IMR-90 (cell line): ENCODE measurements at regions not wholly inside any gene's neighbourhood (a gene's known extent, or its start where the extent isn't known, plus 50 kb on each side); places are given as distances from the start of the nearest gene placed in this dataset.

Experiments used
- ATAC-seq: fragments of 200-7000 bp; cut with Tn5 transposase; 2 replicates; pipeline ENCODE4 v1.9.1; 2020; ENCODE audit warnings: low read depth, mild to moderate bottlenecking, moderate library complexity
- BruUV-seq: library from RNA; stranded (reverse); fragments of 400-500 nt; replicated peaks from 2 replicates; lab custom pipeline; 2021; lab: Mats Ljungman, UMichigan
- CTCF ChIA-PET: fragments of 300-600 bp; formaldehyde crosslinking; extraction: SDS; loops from one replicate; lab custom pipeline; 2021; ENCODE audit warnings: antibody characterized with exemption; lab: Yijun Ruan, JAX
- POLR2A ChIA-PET: fragments of 300-600 bp; sonication (Branson Sonifier 250); formaldehyde crosslinking; loops from one replicate; lab custom pipeline; 2022; ENCODE audit warnings: antibody characterized with exemption; ENCODE audit not compliant: unreplicated experiment; lab: Charles Lee
- DNase-seq: peaks from one replicate; pipeline ENCODE4 v3.0.0; 2013
- H2AFZ ChIP-seq: replicated peaks from 2 replicates; pipeline ENCODE3; 2013; ENCODE audit warnings: low read length, mild to moderate bottlenecking; ENCODE audit not compliant: poor library complexity
- H2AK5ac ChIP-seq: 2 replicates; pipeline ENCODE4 v1.6.1; 2013; ENCODE audit warnings: low read depth, low read length, inconsistent platforms
- H2AK9ac ChIP-seq: replicated peaks from 2 replicates; pipeline ENCODE3; 2013; ENCODE audit warnings: mild to moderate bottlenecking, low read depth, low read length, moderate library complexity; ENCODE audit not compliant: poor library complexity
- H2BK120ac ChIP-seq: 2 replicates; pipeline ENCODE4 v1.6.1; 2013; ENCODE audit warnings: low read depth, low read length, inconsistent platforms
- H2BK15ac ChIP-seq: 3 replicates; pipeline ENCODE4 v1.6.1; 2013; ENCODE audit warnings: low read depth, low read length, inconsistent platforms
- H2BK20ac ChIP-seq: 2 replicates; pipeline ENCODE4 v1.6.1; 2013; ENCODE audit warnings: low read depth, mild to moderate bottlenecking, inconsistent platforms, low read length, moderate library complexity
- H2BK5ac ChIP-seq: 2 replicates; pipeline ENCODE4 v1.6.1; 2013; ENCODE audit warnings: mild to moderate bottlenecking, low read depth, low read length, inconsistent platforms; ENCODE audit not compliant: poor library complexity, severe bottlenecking
- H3K14ac ChIP-seq: replicated peaks from 2 replicates; pipeline ENCODE4 v1.6.1; 2013; ENCODE audit warnings: low read depth, low read length, inconsistent platforms
- H3K18ac ChIP-seq: 2 replicates; pipeline ENCODE4 v1.6.1; 2013; ENCODE audit warnings: low read depth, low read length, control low read depth
- H3K23ac ChIP-seq: 2 replicates; pipeline ENCODE4 v1.6.1; 2013; ENCODE audit warnings: low read depth, low read length, inconsistent platforms
- H3K27ac ChIP-seq: 2 replicates; pipeline ENCODE4 v1.5.1; 2013; ENCODE audit warnings: mild to moderate bottlenecking, control low read depth, low read length; ENCODE audit not compliant: insufficient read depth
- H3K27me3 ChIP-seq: 2 replicates; pipeline ENCODE4 v1.6.1; 2013; ENCODE audit warnings: low read length; ENCODE audit not compliant: control insufficient read depth, insufficient read depth
- H3K36me3 ChIP-seq: 2 replicates; pipeline ENCODE4 v1.6.1; 2013; ENCODE audit warnings: low read length, mixed read lengths; ENCODE audit not compliant: control insufficient read depth, insufficient read depth
- H3K4ac ChIP-seq: 2 replicates; pipeline ENCODE4 v1.6.1; 2013; ENCODE audit warnings: low read depth, low read length, inconsistent platforms
- H3K4me1 ChIP-seq: 2 replicates; pipeline ENCODE4 v1.6.1; 2013; ENCODE audit warnings: low read length, mixed read lengths; ENCODE audit not compliant: control insufficient read depth, insufficient read depth
- H3K4me2 ChIP-seq: 2 replicates; pipeline ENCODE4 v1.6.1; 2013; ENCODE audit warnings: low read depth, mild to moderate bottlenecking, control low read depth, low read length, moderate library complexity
- H3K4me3 ChIP-seq: 2 replicates; pipeline ENCODE4 v1.5.1; 2013; ENCODE audit warnings: low read depth, mild to moderate bottlenecking, control low read depth, low read length, moderate library complexity; ENCODE audit not compliant: insufficient read depth
- H3K56ac ChIP-seq: 2 replicates; pipeline ENCODE4 v1.6.1; 2013; ENCODE audit warnings: low read length, inconsistent platforms; ENCODE audit not compliant: insufficient read depth; ENCODE audit errors: extremely low read depth
- H3K79me1 ChIP-seq, 2 experiments: 2 replicates each; pipeline ENCODE4 v1.6.1; 2013; ENCODE audit warnings: low read length in 2 of 2, inconsistent platforms in 1 of 2, low read depth in 1 of 2
- H3K9ac ChIP-seq: 2 replicates; pipeline ENCODE4 v1.6.1; 2013; ENCODE audit warnings: low read depth, low read length, control low read depth
- H3K9me1 ChIP-seq: 2 replicates; pipeline ENCODE4 v1.6.1; 2013; ENCODE audit warnings: low read length, inconsistent platforms; ENCODE audit not compliant: insufficient read depth
- H3K9me3 ChIP-seq: 2 replicates; pipeline ENCODE4 v1.6.1; 2013; ENCODE audit warnings: low read length; ENCODE audit not compliant: control insufficient read depth, insufficient read depth
- H4K20me1 ChIP-seq: 2 replicates; pipeline ENCODE4 v1.6.1; 2013; ENCODE audit warnings: low read length, inconsistent platforms; ENCODE audit not compliant: insufficient read depth
- H4K5ac ChIP-seq: 2 replicates; pipeline ENCODE4 v1.6.1; 2013; ENCODE audit warnings: mild to moderate bottlenecking, low read depth, low read length, control low read depth
- H4K8ac ChIP-seq, 2 experiments: 2 replicates each; pipeline ENCODE4 v1.6.1; 2013; ENCODE audit warnings: low read depth in 2 of 2, low read length in 2 of 2, control low read depth in 1 of 2, inconsistent platforms in 1 of 2
- H4K91ac ChIP-seq: 2 replicates; pipeline ENCODE4 v1.6.1; 2013; ENCODE audit warnings: low read depth, low read length, inconsistent platforms; ENCODE audit not compliant: insufficient read depth
- BHLHE40 ChIP-seq: fragments of 150-350 bp; IDR thresholded peaks from 2 replicates; pipeline ENCODE4 v1.6.1; 2016; ENCODE audit warnings: mild to moderate bottlenecking, low read depth, low read length
- CEBPB ChIP-seq: IDR thresholded peaks from 2 replicates; pipeline ENCODE4 v1.6.1; 2012; ENCODE audit warnings: low read depth, low read length, improper control_type of control experiment
- CHD1 ChIP-seq: IDR thresholded peaks from 2 replicates; pipeline ENCODE4 v1.6.1; 2012; ENCODE audit warnings: low read depth, low read length, improper control_type of control experiment
- FOS ChIP-seq: fragments of 150-350 bp; IDR thresholded peaks from 2 replicates; pipeline ENCODE4 v1.6.1; 2016; ENCODE audit warnings: low read depth, low read length
- MAFK ChIP-seq: IDR thresholded peaks from 2 replicates; pipeline ENCODE4 v1.6.1; 2012; ENCODE audit warnings: low read depth, low read length, improper control_type of control experiment
- MAZ ChIP-seq: IDR thresholded peaks from 2 replicates; pipeline ENCODE4 v1.6.1; 2012; ENCODE audit warnings: low read depth, mild to moderate bottlenecking, low read length, improper control_type of control experiment, moderate library complexity, borderline replicate concordance
- MXI1 ChIP-seq: IDR thresholded peaks from 2 replicates; pipeline ENCODE4 v1.6.1; 2012; ENCODE audit warnings: low read depth, mild to moderate bottlenecking, low read length, moderate library complexity, borderline replicate concordance
- NFE2L2 ChIP-seq: fragments of 150-350 bp; IDR thresholded peaks from 2 replicates; pipeline ENCODE4 v1.6.1; 2016; ENCODE audit warnings: low read depth, mild to moderate bottlenecking, low read length
- POLR2A ChIP-seq: IDR thresholded peaks from 2 replicates; pipeline ENCODE4 v1.6.1; 2012; ENCODE audit warnings: mild to moderate bottlenecking, low read depth, low read length
- RAD21 ChIP-seq: IDR thresholded peaks from 2 replicates; pipeline ENCODE4 v1.6.1; 2012; ENCODE audit warnings: low read length, improper control_type of control experiment
- RCOR1 ChIP-seq: IDR thresholded peaks from 2 replicates; pipeline ENCODE4 v1.6.1; 2012; ENCODE audit warnings: mild to moderate bottlenecking, low read length, improper control_type of control experiment; ENCODE audit not compliant: insufficient replicate concordance
- RFX5 ChIP-seq: IDR thresholded peaks from 2 replicates; pipeline ENCODE4 v1.8.0; 2012; ENCODE audit warnings: low read depth, mild to moderate bottlenecking, low read length, moderate library complexity
- SMC3 ChIP-seq: fragments of 150-350 bp; IDR thresholded peaks from 2 replicates; pipeline ENCODE4 v1.6.1; 2016; ENCODE audit warnings: low read depth, mild to moderate bottlenecking, antibody characterized with exemption, low read length, moderate library complexity
- WGBS, 2 experiments: methylation state at CpG; one replicate each; pipeline versions ENCODE4 v1.1.5 to v1.1.7; 2013; ENCODE audit warnings: missing lambda C conversion rate in 2 of 2; ENCODE audit not compliant: insufficient read length in 1 of 2; ENCODE audit errors: extremely low coverage in 2 of 2; 5-methylcytosine and 5-hydroxymethylcytosine counted together
- dilution Hi-C: fragments of 300-500 bp; cut with HindIII; formaldehyde crosslinking; loops from one replicate; pipeline ENCODE4 v1.14.3; 2018; ENCODE audit warnings: low sequenced_read_pairs; ENCODE audit not compliant: unreplicated experiment
- in situ Hi-C: fragments of 300-500 bp; cut with MboI; formaldehyde crosslinking; loops from 3 replicates; pipeline ENCODE4 v1.14.3; 2019; ENCODE audit warnings: low sequenced_read_pairs, inconsistent platforms, mixed read lengths
- intact Hi-C: fragments of 100-400 bp; cut with micrococcal nuclease; formaldehyde crosslinking; loops from 2 replicates; pipeline ENCODE4 v1.10.0; 2022
- TF ChIP-seq, protein P1 (sequence below): fragments of 150-350 bp; IDR thresholded peaks from 2 replicates; pipeline ENCODE4 v1.6.1; 2017; ENCODE audit warnings: mild to moderate bottlenecking, antibody characterized with exemption, low read length, low read depth
- TF ChIP-seq, protein P2 (sequence below): conservative IDR thresholded peaks from 2 replicates; pipeline ENCODE4 v1.5.1; 2012; ENCODE audit warnings: mild to moderate bottlenecking, low read depth, low read length, improper control_type of control experiment
- TF ChIP-seq, protein P3 (sequence below): fragments of 150-350 bp; IDR thresholded peaks from 2 replicates; pipeline ENCODE4 v1.6.1; 2016; ENCODE audit warnings: low read depth, mild to moderate bottlenecking, low read length, moderate library complexity, borderline replicate concordance

DNA sequence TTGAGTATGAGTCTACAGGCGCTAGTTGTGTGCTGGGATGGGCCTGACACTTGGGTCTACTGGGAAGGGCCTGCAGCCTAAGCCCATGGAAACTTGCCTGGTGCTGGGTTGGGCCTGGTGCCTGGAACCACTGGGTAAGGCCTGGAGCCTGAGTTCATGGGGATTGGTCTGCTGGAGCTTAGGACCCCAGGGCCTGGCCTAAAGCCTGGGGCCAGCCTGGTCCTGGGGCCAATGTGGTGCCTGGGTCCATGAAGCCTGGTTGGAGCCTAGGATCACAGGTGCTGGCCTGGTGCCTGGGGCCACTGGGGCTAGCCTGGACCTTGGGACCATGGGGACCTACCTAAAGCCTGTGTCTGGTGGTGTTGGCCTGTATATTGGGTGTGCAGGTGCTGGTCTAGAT, 270.3 kb upstream of the GRIA3 start:
- POLR2A ChIA-PET = no interaction called here
- Histone ChIP-seq H3K27me3 (no peaks in the 10 kb centered on the region), H2BK5ac (no peak overlapping the region), H2BK20ac (no peak overlapping the region), H2AK5ac (no peak overlapping the region), H3K4me1 (no peaks in the 10 kb centered on the region), H3K14ac (no peak overlapping the region), H3K36me3 (no peaks in the 10 kb centered on the region), H3K27ac (no peak overlapping the region), H3K4me2 (no peak overlapping the region), H4K5ac (no peak overlapping the region), H2BK120ac (no peak overlapping the region), H2BK15ac (no peak overlapping the region), H3K4ac (no peak overlapping the region), H4K91ac (no peak overlapping the region), H3K9me1 (no peaks in the 10 kb centered on the region), H3K9ac (no peak overlapping the region), H4K20me1 (no peaks in the 10 kb centered on the region), H3K9me3 (peaks cover 7% of the 10 kb centered on the region; the same call in 1 of the 2 replicates), H3K23ac (no peak overlapping the region), H3K18ac (no peak overlapping the region), H3K4me3 (no peak overlapping the region), H4K8ac (no peak overlapping the region), H2AFZ (no peak overlapping the region), H2AK9ac (no peak overlapping the region), H3K79me1 (no peaks in the 10 kb centered on the region), H3K56ac (no peak overlapping the region)
- no CpG with 5 or more reads among the region's 1 CpG for WGBS, 2 experiments
- no TSS peak for BruUV-seq
- intact Hi-C loops (no loop called here), in situ Hi-C loops (no loop called here), dilution Hi-C loops (no loop called here)
- TF ChIP-seq, protein P1, sequence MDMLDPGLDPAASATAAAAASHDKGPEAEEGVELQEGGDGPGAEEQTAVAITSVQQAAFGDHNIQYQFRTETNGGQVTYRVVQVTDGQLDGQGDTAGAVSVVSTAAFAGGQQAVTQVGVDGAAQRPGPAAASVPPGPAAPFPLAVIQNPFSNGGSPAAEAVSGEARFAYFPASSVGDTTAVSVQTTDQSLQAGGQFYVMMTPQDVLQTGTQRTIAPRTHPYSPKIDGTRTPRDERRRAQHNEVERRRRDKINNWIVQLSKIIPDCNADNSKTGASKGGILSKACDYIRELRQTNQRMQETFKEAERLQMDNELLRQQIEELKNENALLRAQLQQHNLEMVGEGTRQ = no peak
- TF ChIP-seq, protein P2, sequence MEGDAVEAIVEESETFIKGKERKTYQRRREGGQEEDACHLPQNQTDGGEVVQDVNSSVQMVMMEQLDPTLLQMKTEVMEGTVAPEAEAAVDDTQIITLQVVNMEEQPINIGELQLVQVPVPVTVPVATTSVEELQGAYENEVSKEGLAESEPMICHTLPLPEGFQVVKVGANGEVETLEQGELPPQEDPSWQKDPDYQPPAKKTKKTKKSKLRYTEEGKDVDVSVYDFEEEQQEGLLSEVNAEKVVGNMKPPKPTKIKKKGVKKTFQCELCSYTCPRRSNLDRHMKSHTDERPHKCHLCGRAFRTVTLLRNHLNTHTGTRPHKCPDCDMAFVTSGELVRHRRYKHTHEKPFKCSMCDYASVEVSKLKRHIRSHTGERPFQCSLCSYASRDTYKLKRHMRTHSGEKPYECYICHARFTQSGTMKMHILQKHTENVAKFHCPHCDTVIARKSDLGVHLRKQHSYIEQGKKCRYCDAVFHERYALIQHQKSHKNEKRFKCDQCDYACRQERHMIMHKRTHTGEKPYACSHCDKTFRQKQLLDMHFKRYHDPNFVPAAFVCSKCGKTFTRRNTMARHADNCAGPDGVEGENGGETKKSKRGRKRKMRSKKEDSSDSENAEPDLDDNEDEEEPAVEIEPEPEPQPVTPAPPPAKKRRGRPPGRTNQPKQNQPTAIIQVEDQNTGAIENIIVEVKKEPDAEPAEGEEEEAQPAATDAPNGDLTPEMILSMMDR = no peak
- TF ChIP-seq CHD1 (no peak), RAD21 (no peak), MAFK (no peak), RFX5 (no peak), MAZ (no peak), CEBPB (no peak), MXI1 (no peak), FOS (no peak), NFE2L2 (no peak), POLR2A (no peak), RCOR1 (no peak), SMC3 (no peak), BHLHE40 (no peak)
- TF ChIP-seq, protein P3, sequence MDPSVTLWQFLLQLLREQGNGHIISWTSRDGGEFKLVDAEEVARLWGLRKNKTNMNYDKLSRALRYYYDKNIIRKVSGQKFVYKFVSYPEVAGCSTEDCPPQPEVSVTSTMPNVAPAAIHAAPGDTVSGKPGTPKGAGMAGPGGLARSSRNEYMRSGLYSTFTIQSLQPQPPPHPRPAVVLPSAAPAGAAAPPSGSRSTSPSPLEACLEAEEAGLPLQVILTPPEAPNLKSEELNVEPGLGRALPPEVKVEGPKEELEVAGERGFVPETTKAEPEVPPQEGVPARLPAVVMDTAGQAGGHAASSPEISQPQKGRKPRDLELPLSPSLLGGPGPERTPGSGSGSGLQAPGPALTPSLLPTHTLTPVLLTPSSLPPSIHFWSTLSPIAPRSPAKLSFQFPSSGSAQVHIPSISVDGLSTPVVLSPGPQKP = no peak
- CTCF ChIA-PET = no interaction called here
- no peak for DNase-seq
- ATAC-seq = no peak
